ENCODE measurements at regions not wholly inside any gene's neighbourhood (a gene's known extent, or its start where the extent isn't known, plus 50 kb on each side); places are given as distances from the start of the nearest gene placed in this dataset.
"Not testable (repeated sequence)": the region's sequence is repeated elsewhere in the genome, so short reads cannot be mapped to it uniquely, and the experiment has no call there.

GRCh38 chrX:69424910-69425309, 79.2 kb upstream of the NALF2 start:
- H3K4me3 ChIP-seq, result no peak overlapping the region
- no peaks in the 10 kb centered on the region for H3K27me3 ChIP-seq
- no peaks in the 10 kb centered on the region for H3K9me3 ChIP-seq
- no peak overlapping the region for H3K27ac ChIP-seq
- ATAC-seq, result no peak
- TF ChIP-seq EP300 (IDR thresholded peaks at IDR 0.05), result no peak
- TF ChIP-seq POLR2AphosphoS5 (IDR thresholded peaks at IDR 0.05), result no peak
- no peak for TF ChIP-seq CTCF (IDR thresholded peaks at IDR 0.05)
- no peak for TF ChIP-seq POLR2A (IDR thresholded peaks at IDR 0.05)
- no peaks in the 10 kb centered on the region for H3K36me3 ChIP-seq
- no peaks in the 10 kb centered on the region for H3K4me1 ChIP-seq
- WGBS, 2 donors (ENCODE audit: low coverage in 1 of 2), result 20 to 70% methylated on average over 1 of the region's 2 CpGs

- H3K27me3 ChIP-seq, result no peaks in the 10 kb centered on the region
- H3K36me3 ChIP-seq, result no peaks in the 10 kb centered on the region
- H3K27ac ChIP-seq, result no peak overlapping the region
- no peak overlapping the region for H3K4me3 ChIP-seq
- no peaks in the 10 kb centered on the region for H3K4me1 ChIP-seq
- no peaks in the 10 kb centered on the region for H3K9me3 ChIP-seq
- TF ChIP-seq EP300 (IDR thresholded peaks at IDR 0.05) (no peak), CTCF (IDR thresholded peaks at IDR 0.05) (no peak), POLR2AphosphoS5 (IDR thresholded peaks at IDR 0.05) (no peak), POLR2A (IDR thresholded peaks at IDR 0.05) (no peak)
- no peak for ATAC-seq
Observed at GRCh38 chrX:69424161-69424560, 80.0 kb upstream of the NALF2 start.

- not testable (repeated sequence) for H3K4me3 ChIP-seq, H3K9me3 ChIP-seq, H3K36me3 ChIP-seq, H3K27me3 ChIP-seq, ATAC-seq, H3K27ac ChIP-seq, H3K4me1 ChIP-seq
- WGBS, 2 donors (ENCODE audit: low coverage in 1 of 2), result no CpG with 5 or more reads among the region's 19 CpGs
Observed at GRCh38 chrX:69422208-69422607, 81.9 kb upstream of the NALF2 start.

GRCh38 chrX:69415698-69416097, 88.4 kb upstream of the NALF2 start:
- no peaks in the 10 kb centered on the region for H3K4me1 ChIP-seq
- no peaks in the 10 kb centered on the region for H3K27me3 ChIP-seq
- H3K9me3 ChIP-seq, result no peaks in the 10 kb centered on the region
- no peak for TF ChIP-seq POLR2A (IDR thresholded peaks at IDR 0.05)
- no peak for TF ChIP-seq EP300 (IDR thresholded peaks at IDR 0.05)
- TF ChIP-seq CTCF (IDR thresholded peaks at IDR 0.05), result no peak
- TF ChIP-seq POLR2AphosphoS5 (IDR thresholded peaks at IDR 0.05), result no peak
- H3K36me3 ChIP-seq, result no peaks in the 10 kb centered on the region
- no peak overlapping the region for H3K27ac ChIP-seq
- no peak for ATAC-seq
- no peak overlapping the region for H3K4me3 ChIP-seq
- WGBS, 2 donors (ENCODE audit: low coverage in 1 of 2), result 100% methylated on average over 1 of the region's 1 CpG

GRCh38 chrX:69412661-69413060, 91.5 kb upstream of the NALF2 start:
- H3K4me3 ChIP-seq, result no peak overlapping the region
- H3K27me3 ChIP-seq, result no peaks in the 10 kb centered on the region
- no peak for ATAC-seq
- 82% methylated on average over 3 of the region's 3 CpGs; no CpG with 5 or more reads in 1 of the 2 donors for WGBS, 2 donors (ENCODE audit: low coverage in 1 of 2)
- no peaks in the 10 kb centered on the region for H3K36me3 ChIP-seq
- TF ChIP-seq POLR2A (IDR thresholded peaks at IDR 0.05) (no peak), CTCF (IDR thresholded peaks at IDR 0.05) (no peak), POLR2AphosphoS5 (IDR thresholded peaks at IDR 0.05) (no peak), EP300 (IDR thresholded peaks at IDR 0.05) (no peak)
- no peaks in the 10 kb centered on the region for H3K9me3 ChIP-seq
- H3K4me1 ChIP-seq, result no peaks in the 10 kb centered on the region
- H3K27ac ChIP-seq, result no peak overlapping the region

- no peak overlapping the region for H3K27ac ChIP-seq
- no peaks in the 10 kb centered on the region for H3K27me3 ChIP-seq
- H3K4me1 ChIP-seq, result no peaks in the 10 kb centered on the region
- ATAC-seq, result no peak
- no peaks in the 10 kb centered on the region for H3K36me3 ChIP-seq
- H3K9me3 ChIP-seq, result no peaks in the 10 kb centered on the region
- TF ChIP-seq CTCF (IDR thresholded peaks at IDR 0.05), result no peak
- TF ChIP-seq EP300 (IDR thresholded peaks at IDR 0.05), result no peak
- no peak for TF ChIP-seq POLR2AphosphoS5 (IDR thresholded peaks at IDR 0.05)
- TF ChIP-seq POLR2A (IDR thresholded peaks at IDR 0.05), result no peak
- H3K4me3 ChIP-seq, result no peak overlapping the region
Observed at GRCh38 chrX:69398881-69399280, 105.2 kb upstream of the NALF2 start.

Measured in gastroesophageal sphincter (tissue), 4 donors.